Central memory CD4-positive, alpha-beta T cell (primary cell): ENCODE measurements at regions not wholly inside any gene's neighbourhood (a gene's known extent, or its start where the extent isn't known, plus 50 kb on each side); places are given as distances from the start of the nearest gene placed in this dataset.
"Not testable (repeated sequence)": the region's sequence is repeated elsewhere in the genome, so short reads cannot be mapped to it uniquely, and the experiment has no call there.

Experiments used
- DNase-seq: peaks from one replicate; pipeline ENCODE4 v3.0.0; 2022

GRCh38 chr11:69934861-69935494 is 115.8 kb upstream of the FGF3 start:
- DNase-seq = no peak

- DNase-seq = no peak
Observed at GRCh38 chr11:69935941-69936505, 116.8 kb upstream of the FGF3 start.

- DNase-seq = no peak
Observed at GRCh38 chr11:69936771-69937170, 117.6 kb upstream of the FGF3 start.

- no peak for DNase-seq
Observed at GRCh38 chr11:69938206-69938605, 119.0 kb upstream of the FGF3 start.

- DNase-seq = no peak
Observed at GRCh38 chr11:69939551-69940245, 120.5 kb upstream of the FGF3 start.

- no peak for DNase-seq
Observed at GRCh38 chr11:69940246-69940610, 121.0 kb upstream of the FGF3 start.

GRCh38 chr11:69941546-69942332 is 122.5 kb upstream of the FGF3 start:
- no peak for DNase-seq

- DNase-seq = no peak
Observed at GRCh38 chr11:69942333-69942820, 123.2 kb upstream of the FGF3 start.

- DNase-seq = no peak
Observed at GRCh38 chr11:69943066-69943465, 123.8 kb upstream of the FGF3 start.

GRCh38 chr11:69943506-69943905 is 124.3 kb upstream of the FGF3 start:
- DNase-seq = no peak

GRCh38 chr11:69944146-69944795 is 125.1 kb upstream of the FGF3 start:
- DNase-seq = no peak

GRCh38 chr11:69945157-69945556 is 125.9 kb upstream of the FGF3 start:
- DNase-seq = no peak

GRCh38 chr11:69947059-69947792 is 128.0 kb upstream of the FGF3 start:
- no peak for DNase-seq

GRCh38 chr11:69947793-69948255 is 128.6 kb upstream of the FGF3 start:
- DNase-seq = no peak

- no peak for DNase-seq
Observed at GRCh38 chr11:69948256-69949141, 129.3 kb upstream of the FGF3 start.

- DNase-seq = no peak
Observed at GRCh38 chr11:69949327-69949726, 128.8 kb upstream of the ANO1 start.

GRCh38 chr11:69950120-69950519 is 128.0 kb upstream of the ANO1 start:
- no peak for DNase-seq

- DNase-seq = no peak
Observed at GRCh38 chr11:69950621-69951020, 127.5 kb upstream of the ANO1 start.

- DNase-seq = no peak
Observed at GRCh38 chr11:69951821-69952220, 126.3 kb upstream of the ANO1 start.

GRCh38 chr11:69952229-69952975 is 125.7 kb upstream of the ANO1 start:
- not testable (repeated sequence) for DNase-seq
